Lung (tissue), 11 donors: ENCODE measurements at regions not wholly inside any gene's neighbourhood (a gene's known extent, or its start where the extent isn't known, plus 50 kb on each side); places are given as distances from the start of the nearest gene placed in this dataset.

Source experiments
- ATAC-seq: fragments of 200-7000 bp; cut with Tn5 transposase; one replicate; pipeline ENCODE4 v1.9.1; 2020; ENCODE audit warnings: moderate number of reproducible peaks; ENCODE audit not compliant: insufficient read depth, low FRiP score
- DNase-seq, 3 donors: peaks; one replicate each; pipeline ENCODE4 v3.0.0-alpha.2; 2013 to 2017
- H3K27ac ChIP-seq, 2 donors: one replicate each; pipeline ENCODE4 v1.5.1; 2013; ENCODE audit warnings: mild to moderate bottlenecking in 2 of 2, moderate library complexity in 2 of 2, control low read depth in 1 of 2, inconsistent platforms in 1 of 2, low read depth in 1 of 2, low read length in 1 of 2
- H3K27me3 ChIP-seq, 3 donors: one replicate each; pipeline ENCODE4 v1.5.1; 2013; ENCODE audit warnings: low read length in 2 of 3; ENCODE audit not compliant: control insufficient read depth in 3 of 3, insufficient read depth in 3 of 3
- H3K36me3 ChIP-seq, 4 donors: one replicate each; pipeline ENCODE4 v1.5.1; 2013; ENCODE audit warnings: low read length in 4 of 4, mild to moderate bottlenecking in 1 of 4, moderate library complexity in 1 of 4; ENCODE audit not compliant: control insufficient read depth in 4 of 4, insufficient read depth in 4 of 4
- H3K4me1 ChIP-seq, 5 donors: one replicate each; pipeline ENCODE4 v1.5.1; 2013; ENCODE audit warnings: low read length in 5 of 5, mild to moderate bottlenecking in 2 of 5, moderate library complexity in 1 of 5; ENCODE audit not compliant: control insufficient read depth in 5 of 5, insufficient read depth in 5 of 5
- H3K4me3 ChIP-seq: one replicate; pipeline ENCODE4 v1.5.1; 2013; ENCODE audit warnings: mild to moderate bottlenecking, control low read depth, moderate library complexity
- H3K9ac ChIP-seq, 2 donors: one replicate each; pipeline ENCODE4 v1.5.1; 2013; ENCODE audit warnings: low read length in 2 of 2, control low read depth in 1 of 2; ENCODE audit not compliant: insufficient read depth in 1 of 2
- H3K9me3 ChIP-seq, 4 donors: one replicate each; pipeline ENCODE4 v1.5.1; 2013; ENCODE audit warnings: low read length in 3 of 4, mild to moderate bottlenecking in 1 of 4, moderate library complexity in 1 of 4; ENCODE audit not compliant: control insufficient read depth in 4 of 4, insufficient read depth in 3 of 4
- CTCF ChIP-seq: IDR thresholded peaks from 2 replicates; pipeline ENCODE4 v1.5.1; 2012; ENCODE audit warnings: mild to moderate bottlenecking; ENCODE audit errors: control extremely low read depth, extremely low read depth
- WGBS, 2 donors: extraction: QIAGEN DNeasy Blood & Tissue Kit; methylation state at CpG; one replicate each; pipeline ENCODE4 v1.1.7; 2013; 5-methylcytosine and 5-hydroxymethylcytosine counted together
- donor health status: control.
- donor health status: control.
- donor health status: Bipolar disorder and iron deficiency.
- donor health status: healthy.
- donor health status: DM: yes; HTN: yes; CAD: no.

DNA sequence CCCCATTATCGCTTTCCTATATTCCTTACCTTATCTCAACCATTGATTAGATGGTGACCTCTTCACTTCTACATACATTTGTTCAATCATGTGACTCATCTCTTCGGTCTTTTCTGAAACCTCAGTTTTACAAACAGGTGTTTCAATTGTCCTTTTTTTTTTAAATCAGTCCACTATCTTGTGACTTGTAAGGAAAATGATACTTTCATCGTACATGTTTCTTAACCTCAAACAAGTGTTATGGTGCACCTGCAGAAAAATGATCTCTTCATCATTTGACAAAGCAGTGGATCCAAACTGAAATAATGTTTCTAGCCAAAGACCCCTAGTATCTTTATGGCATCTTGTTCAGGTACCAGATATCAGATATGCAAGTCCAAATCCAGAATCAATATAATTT, 1157.2 kb downstream of the MRPL39 start:
- Histone ChIP-seq H3K27me3 (no peaks in the 10 kb centered on the region), H3K27ac (no peak overlapping the region), H3K9ac (no peak overlapping the region), H3K4me3 (no peak overlapping the region), H3K4me1 (no peaks in the 10 kb centered on the region), H3K9me3 (no peaks in the 10 kb centered on the region), H3K36me3 (no peaks in the 10 kb centered on the region)
- 90 to 93% methylated on average over 3 of the region's 3 CpGs for WGBS, 2 donors
- DNase-seq (no peak), ATAC-seq (no peak)
- TF ChIP-seq CTCF = no peak

DNA sequence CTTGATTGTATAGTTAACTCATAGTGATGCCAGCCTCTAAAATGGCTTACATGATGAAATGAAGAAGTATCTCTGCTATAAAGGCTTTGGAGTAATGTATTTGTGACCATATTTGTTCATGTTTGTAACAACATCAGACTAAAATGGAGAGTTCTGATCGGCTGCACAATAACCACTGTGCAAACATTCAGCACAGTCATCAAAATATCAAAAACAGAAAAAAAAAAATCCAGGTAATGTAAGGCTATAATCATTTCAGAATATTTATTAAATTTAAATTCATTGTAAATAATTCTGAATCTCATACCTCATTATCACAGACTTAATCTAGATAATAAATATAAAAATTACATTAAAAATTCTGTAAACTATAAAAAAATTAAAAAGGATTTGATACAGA, 1161.8 kb downstream of the MRPL39 start:
- no peaks in the 10 kb centered on the region for H3K4me1 ChIP-seq
- H3K36me3 ChIP-seq = no peaks in the 10 kb centered on the region
- ATAC-seq = no peak
- DNase-seq = no peak
- no peaks in the 10 kb centered on the region for H3K9me3 ChIP-seq
- H3K27me3 ChIP-seq = no peaks in the 10 kb centered on the region
- 75 to 84% methylated on average over 1 of the region's 1 CpG for WGBS, 2 donors
- TF ChIP-seq CTCF = no peak
- no peak overlapping the region for H3K4me3 ChIP-seq
- H3K27ac ChIP-seq = no peak overlapping the region
- H3K9ac ChIP-seq = no peak overlapping the region

- H3K27ac ChIP-seq = no peak overlapping the region
- no peak overlapping the region for H3K4me3 ChIP-seq
- no peaks in the 10 kb centered on the region for H3K4me1 ChIP-seq
- no peak for ATAC-seq
- H3K27me3 ChIP-seq = no peaks in the 10 kb centered on the region
- H3K36me3 ChIP-seq = no peaks in the 10 kb centered on the region
- H3K9ac ChIP-seq = no peak overlapping the region
- DNase-seq = no peak
- H3K9me3 ChIP-seq = no peaks in the 10 kb centered on the region
- no peak for TF ChIP-seq CTCF
Observed at GRCh38 chr21:24444736-24445135, 1162.5 kb downstream of the MRPL39 start.

- H3K9me3 ChIP-seq = peaks cover 0 to 10% (median 2%) of the 10 kb centered on the region in 4 donors
- no peak for TF ChIP-seq CTCF
- H3K27me3 ChIP-seq = no peaks in the 10 kb centered on the region
- whole genome bisulfite sequencing, 2 donors = 55 to 77% methylated on average over 1 of the region's 1 CpG
- no peaks in the 10 kb centered on the region for H3K4me1 ChIP-seq
- no peak overlapping the region for H3K27ac ChIP-seq
- no peak for ATAC-seq
- no peak for DNase-seq
- no peak overlapping the region for H3K9ac ChIP-seq
- H3K4me3 ChIP-seq = no peak overlapping the region
- H3K36me3 ChIP-seq = no peaks in the 10 kb centered on the region
Observed at GRCh38 chr21:24436236-24436635, 1171.0 kb downstream of the MRPL39 start.
